Fibroblast of lung (primary cell): ENCODE measurements at regions not wholly inside any gene's neighbourhood (a gene's known extent, or its start where the extent isn't known, plus 50 kb on each side); places are given as distances from the start of the nearest gene placed in this dataset.

Experiments used
- EZH2 ChIP-seq: IDR thresholded peaks from 2 replicates; pipeline ENCODE4 v1.5.1; 2012; ENCODE audit warnings: low read length, control low read depth, mild to moderate bottlenecking; ENCODE audit errors: missing control alignments
- TF ChIP-seq, protein P1 (sequence below), 2 donors: IDR thresholded peaks in 1 of 2; conservative IDR thresholded peaks in 1 of 2; 1 replicate in 1 of 2; 2 replicates in 1 of 2; pipeline ENCODE4 v1.5.1; 2011 to 2012; ENCODE audit warnings: low read length in 2 of 2, control low read depth in 1 of 2, inconsistent platforms in 1 of 2, low read depth in 1 of 2, mild to moderate bottlenecking in 1 of 2

DNA sequence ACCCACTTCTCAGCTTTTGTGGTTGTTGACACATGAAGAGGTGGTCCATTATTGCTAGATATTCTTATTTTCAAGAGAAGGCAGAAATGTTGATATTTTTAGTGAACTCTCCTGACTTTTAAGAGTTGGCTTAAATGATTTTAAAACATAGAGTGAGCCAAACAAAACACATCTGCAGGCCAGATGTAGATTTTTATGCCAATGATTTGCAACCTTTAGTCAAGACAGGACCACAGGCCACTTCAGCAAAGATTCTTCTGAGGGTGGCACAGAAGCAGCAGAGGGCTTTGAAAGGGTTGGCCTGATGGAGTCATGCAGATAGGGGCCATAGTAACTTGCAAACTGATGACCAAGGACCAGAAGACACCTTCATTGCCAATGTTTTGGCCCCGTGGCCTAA lies 276.5 kb upstream of the P2RY1 start:
- TF ChIP-seq, protein P1, sequence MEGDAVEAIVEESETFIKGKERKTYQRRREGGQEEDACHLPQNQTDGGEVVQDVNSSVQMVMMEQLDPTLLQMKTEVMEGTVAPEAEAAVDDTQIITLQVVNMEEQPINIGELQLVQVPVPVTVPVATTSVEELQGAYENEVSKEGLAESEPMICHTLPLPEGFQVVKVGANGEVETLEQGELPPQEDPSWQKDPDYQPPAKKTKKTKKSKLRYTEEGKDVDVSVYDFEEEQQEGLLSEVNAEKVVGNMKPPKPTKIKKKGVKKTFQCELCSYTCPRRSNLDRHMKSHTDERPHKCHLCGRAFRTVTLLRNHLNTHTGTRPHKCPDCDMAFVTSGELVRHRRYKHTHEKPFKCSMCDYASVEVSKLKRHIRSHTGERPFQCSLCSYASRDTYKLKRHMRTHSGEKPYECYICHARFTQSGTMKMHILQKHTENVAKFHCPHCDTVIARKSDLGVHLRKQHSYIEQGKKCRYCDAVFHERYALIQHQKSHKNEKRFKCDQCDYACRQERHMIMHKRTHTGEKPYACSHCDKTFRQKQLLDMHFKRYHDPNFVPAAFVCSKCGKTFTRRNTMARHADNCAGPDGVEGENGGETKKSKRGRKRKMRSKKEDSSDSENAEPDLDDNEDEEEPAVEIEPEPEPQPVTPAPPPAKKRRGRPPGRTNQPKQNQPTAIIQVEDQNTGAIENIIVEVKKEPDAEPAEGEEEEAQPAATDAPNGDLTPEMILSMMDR (conservative IDR thresholded peaks at IDR 0.05 in 1 of 2, IDR thresholded peaks at IDR 0.05 in 1 of 2; ENCODE audit: low read depth in 1 of 2, low read length in 2 of 2), result no peak
- TF ChIP-seq EZH2, result no peak
